ENCODE measurements at regions not wholly inside any gene's neighbourhood (a gene's known extent, or its start where the extent isn't known, plus 50 kb on each side); places are given as distances from the start of the nearest gene placed in this dataset.

DNA sequence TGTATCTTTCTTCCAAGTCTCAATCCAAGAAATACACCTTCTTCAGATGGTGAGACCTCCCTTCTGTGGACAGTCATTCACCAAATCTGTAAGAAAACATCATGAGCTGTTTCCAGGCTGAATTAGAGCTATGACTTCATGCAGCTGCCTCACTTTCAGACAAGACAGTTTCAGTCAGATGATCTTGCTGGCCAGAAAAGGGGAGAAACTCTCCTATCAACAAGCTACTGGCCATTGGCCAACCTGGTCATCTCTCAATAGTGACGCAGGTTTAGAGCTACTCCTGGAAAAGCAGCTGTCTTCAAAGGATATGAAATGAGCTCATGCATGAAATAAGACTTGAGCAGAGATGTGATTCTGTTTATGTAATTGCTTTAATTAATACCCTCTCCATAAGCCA is 69.6 kb upstream of the NDP start:
- H3K4me1 ChIP-seq: no peaks in the 10 kb centered on the region
- TF ChIP-seq, protein P1, sequence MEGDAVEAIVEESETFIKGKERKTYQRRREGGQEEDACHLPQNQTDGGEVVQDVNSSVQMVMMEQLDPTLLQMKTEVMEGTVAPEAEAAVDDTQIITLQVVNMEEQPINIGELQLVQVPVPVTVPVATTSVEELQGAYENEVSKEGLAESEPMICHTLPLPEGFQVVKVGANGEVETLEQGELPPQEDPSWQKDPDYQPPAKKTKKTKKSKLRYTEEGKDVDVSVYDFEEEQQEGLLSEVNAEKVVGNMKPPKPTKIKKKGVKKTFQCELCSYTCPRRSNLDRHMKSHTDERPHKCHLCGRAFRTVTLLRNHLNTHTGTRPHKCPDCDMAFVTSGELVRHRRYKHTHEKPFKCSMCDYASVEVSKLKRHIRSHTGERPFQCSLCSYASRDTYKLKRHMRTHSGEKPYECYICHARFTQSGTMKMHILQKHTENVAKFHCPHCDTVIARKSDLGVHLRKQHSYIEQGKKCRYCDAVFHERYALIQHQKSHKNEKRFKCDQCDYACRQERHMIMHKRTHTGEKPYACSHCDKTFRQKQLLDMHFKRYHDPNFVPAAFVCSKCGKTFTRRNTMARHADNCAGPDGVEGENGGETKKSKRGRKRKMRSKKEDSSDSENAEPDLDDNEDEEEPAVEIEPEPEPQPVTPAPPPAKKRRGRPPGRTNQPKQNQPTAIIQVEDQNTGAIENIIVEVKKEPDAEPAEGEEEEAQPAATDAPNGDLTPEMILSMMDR (IDR thresholded peaks at IDR 0.05): no peak
- no peaks in the 10 kb centered on the region for H3K36me3 ChIP-seq
- DNase-seq (no peak), ATAC-seq (no peak)
- no peak overlapping the region for H3K27ac ChIP-seq
- no peaks in the 10 kb centered on the region for H3K9me3 ChIP-seq
- no peaks in the 10 kb centered on the region for H3K27me3 ChIP-seq (ENCODE audit: low read depth)
- H3K4me3 ChIP-seq: no peak overlapping the region
- intact Hi-C loops (cut with DNase I): no loop called here

DNA sequence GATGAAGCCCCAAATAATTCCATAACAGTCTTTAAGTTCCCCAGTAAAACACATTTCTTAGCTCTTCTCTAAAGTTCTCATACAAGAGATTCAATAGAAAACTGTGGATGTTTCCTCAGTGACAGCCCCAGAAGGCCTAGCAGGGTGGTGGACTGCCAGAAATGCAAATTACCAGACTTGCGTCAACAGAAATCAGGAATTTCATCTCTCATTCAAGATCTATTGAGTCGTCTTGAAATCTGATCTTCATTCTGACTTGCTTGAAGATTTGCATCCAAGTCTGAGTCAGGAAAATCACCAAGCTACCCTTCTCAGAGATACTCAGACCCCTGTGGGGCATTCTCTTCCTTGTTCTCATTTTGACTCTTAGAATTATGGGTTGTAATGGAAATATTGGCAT is 68.9 kb upstream of the NDP start:
- Histone ChIP-seq H3K9me3 (no peaks in the 10 kb centered on the region), H3K4me3 (no peak overlapping the region), H3K27me3 (ENCODE audit: low read depth) (no peaks in the 10 kb centered on the region), H3K36me3 (no peaks in the 10 kb centered on the region), H3K4me1 (no peaks in the 10 kb centered on the region), H3K27ac (no peak overlapping the region)
- no peak for DNase-seq
- no peak for ATAC-seq
- TF ChIP-seq, protein P1 (IDR thresholded peaks at IDR 0.05): no peak
- intact Hi-C loops (cut with DNase I): no loop called here

DNA sequence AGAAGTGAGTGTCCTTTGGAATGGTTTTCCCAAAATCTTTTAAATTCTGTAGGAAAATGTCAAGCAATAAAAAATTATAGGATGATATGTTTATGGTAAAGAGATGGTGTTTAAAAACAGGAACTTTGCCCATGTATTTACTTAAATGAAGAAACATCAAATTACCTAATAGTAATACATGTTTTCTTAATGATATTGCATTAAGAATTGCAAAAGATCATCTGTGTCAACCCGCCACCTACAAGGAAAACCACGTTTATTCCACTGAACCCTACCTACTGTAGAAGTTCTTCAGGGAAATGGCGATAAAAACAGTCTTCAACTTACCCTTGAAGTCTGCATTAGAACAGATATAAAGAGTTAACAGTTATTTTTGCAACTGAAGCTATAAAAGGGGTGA is 67.2 kb upstream of the NDP start:
- Histone ChIP-seq H3K27ac (no peak overlapping the region), H3K4me3 (no peak overlapping the region), H3K36me3 (no peaks in the 10 kb centered on the region), H3K27me3 (ENCODE audit: low read depth) (no peaks in the 10 kb centered on the region), H3K9me3 (no peaks in the 10 kb centered on the region), H3K4me1 (no peaks in the 10 kb centered on the region)
- no peak for ATAC-seq
- no peak for DNase-seq
- TF ChIP-seq, protein P1 (IDR thresholded peaks at IDR 0.05): no peak
- intact Hi-C loops (cut with DNase I): no loop called here

DNA sequence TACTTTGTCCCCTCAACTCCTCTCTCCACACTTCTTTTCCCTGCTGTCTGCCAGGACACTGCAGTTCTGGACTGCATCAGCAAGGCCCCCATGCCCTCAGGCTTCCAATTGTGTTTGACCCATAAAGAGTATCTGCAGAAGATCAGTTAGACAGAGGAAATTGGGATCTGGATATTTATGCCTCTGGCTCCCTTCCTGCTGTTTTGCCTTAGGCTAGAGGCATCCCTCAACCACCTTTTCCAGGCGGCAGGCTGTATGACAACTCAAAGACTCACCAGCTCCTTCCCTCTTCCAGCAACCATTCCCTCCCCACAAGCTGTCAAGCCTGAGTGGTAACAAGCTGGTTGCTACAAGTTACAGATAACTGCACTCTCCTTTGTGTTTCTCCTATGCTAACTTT is 66.4 kb upstream of the NDP start:
- Histone ChIP-seq H3K36me3 (no peaks in the 10 kb centered on the region), H3K4me3 (no peak overlapping the region), H3K27ac (no peak overlapping the region), H3K27me3 (ENCODE audit: low read depth) (no peaks in the 10 kb centered on the region), H3K4me1 (no peaks in the 10 kb centered on the region), H3K9me3 (no peaks in the 10 kb centered on the region)
- TF ChIP-seq, protein P1 (IDR thresholded peaks at IDR 0.05): no peak
- DNase-seq: no peak
- intact Hi-C loops (cut with DNase I): no loop called here
- ATAC-seq: no peak

DNA sequence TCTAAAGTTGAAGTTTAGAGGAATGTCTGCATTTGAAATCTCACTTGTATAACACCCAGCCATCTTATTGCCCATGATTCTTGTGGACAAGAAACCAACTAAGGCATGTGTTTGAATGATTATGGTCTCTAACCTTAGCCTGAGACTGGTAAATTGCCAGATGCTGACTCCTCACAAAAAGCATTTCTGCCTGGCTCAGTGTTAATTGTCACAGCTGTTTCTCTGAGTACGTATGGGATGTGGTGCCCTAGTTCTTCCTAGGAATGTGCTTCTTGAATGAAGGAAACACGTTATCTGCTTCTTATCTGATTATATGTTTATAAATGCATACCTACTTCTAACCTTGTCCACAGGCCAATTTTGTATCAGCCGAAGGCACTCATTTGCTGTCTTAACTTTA is 63.1 kb upstream of the NDP start:
- Histone ChIP-seq H3K27me3 (ENCODE audit: low read depth) (no peaks in the 10 kb centered on the region), H3K36me3 (no peaks in the 10 kb centered on the region), H3K4me3 (no peak overlapping the region), H3K4me1 (no peaks in the 10 kb centered on the region), H3K27ac (no peak overlapping the region), H3K9me3 (no peaks in the 10 kb centered on the region)
- DNase-seq: no peak
- TF ChIP-seq, protein P1 (IDR thresholded peaks at IDR 0.05): no peak
- intact Hi-C loops (cut with DNase I): no loop called here
- ATAC-seq: peak in 1 of 2 donors; percentile 9

DNA sequence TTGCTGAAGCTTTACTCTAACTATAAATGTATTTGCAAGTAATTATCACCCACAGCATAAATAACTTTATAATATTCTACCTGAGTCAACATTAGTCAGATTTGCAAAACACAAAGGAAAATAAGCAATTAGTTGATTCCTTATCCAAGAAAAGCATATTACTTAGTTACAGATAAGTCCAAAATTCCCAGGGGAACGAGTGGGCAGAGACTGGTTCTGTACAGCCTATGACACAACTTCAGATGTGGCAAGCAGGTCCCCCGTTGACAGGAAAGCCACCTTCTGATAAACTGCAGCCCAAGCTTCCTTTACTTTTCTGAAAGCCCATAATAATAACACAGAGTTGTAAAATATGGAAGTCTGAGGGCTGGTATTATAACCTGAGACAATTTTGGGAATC is 62.4 kb upstream of the NDP start:
- TF ChIP-seq, protein P1 (IDR thresholded peaks at IDR 0.05): no peak
- ATAC-seq: no peak

More for the DNA sequence above, 62.4 kb upstream of the NDP start:
- Histone ChIP-seq H3K27me3 (ENCODE audit: low read depth) (no peaks in the 10 kb centered on the region), H3K36me3 (no peaks in the 10 kb centered on the region), H3K4me1 (no peaks in the 10 kb centered on the region), H3K27ac (no peak overlapping the region), H3K4me3 (no peak overlapping the region), H3K9me3 (no peaks in the 10 kb centered on the region)
- intact Hi-C loops (cut with DNase I): no loop called here
- DNase-seq: no peak
